ENCODE measurements at regions not wholly inside any gene's neighbourhood (a gene's known extent, or its start where the extent isn't known, plus 50 kb on each side); places are given as distances from the start of the nearest gene placed in this dataset.
"Not testable (repeated sequence)": the region's sequence is repeated elsewhere in the genome, so short reads cannot be mapped to it uniquely, and the experiment has no call there.

GRCh38 chr1:113302636-113303035, 87.7 kb upstream of the MAGI3 start:
- ATAC-seq, result no peak
- TF ChIP-seq CSRNP3 (CRISPR knock-in tag; IDR thresholded peaks at IDR 0.05) (no peak), TCF4 (CRISPR knock-in tag; IDR thresholded peaks at IDR 0.05; ENCODE audit: borderline replicate concordance) (no peak), CREB5 (CRISPR knock-in tag; IDR thresholded peaks at IDR 0.05; ENCODE audit: low read depth) (no peak), ARNTL (CRISPR knock-in tag; IDR thresholded peaks at IDR 0.05; ENCODE audit: borderline replicate concordance, low read depth) (no peak), ESRRG (CRISPR knock-in tag; IDR thresholded peaks at IDR 0.05) (no peak), ZNF565 (CRISPR knock-in tag; conservative IDR thresholded peaks at IDR 0.05; ENCODE audit: low read depth) (no peak), CSDC2 (CRISPR knock-in tag; IDR thresholded peaks at IDR 0.05) (no peak)

- TF ChIP-seq CSRNP3 (CRISPR knock-in tag; IDR thresholded peaks at IDR 0.05), result no peak
- no peak for TF ChIP-seq ARNTL (CRISPR knock-in tag; IDR thresholded peaks at IDR 0.05; ENCODE audit: borderline replicate concordance, low read depth)
- no peak for TF ChIP-seq ZC3H10 (CRISPR knock-in tag; IDR thresholded peaks at IDR 0.05)
- no peak for TF ChIP-seq ISL1 (CRISPR knock-in tag; IDR thresholded peaks at IDR 0.05)
- TF ChIP-seq OSR1 (CRISPR knock-in tag; IDR thresholded peaks at IDR 0.05), result no peak
- no peak for TF ChIP-seq PPARA (CRISPR knock-in tag; IDR thresholded peaks at IDR 0.05; ENCODE audit: borderline replicate concordance)
- TF ChIP-seq GLIS3 (CRISPR knock-in tag; IDR thresholded peaks at IDR 0.05), result no peak
- no peak for TF ChIP-seq POU6F1 (CRISPR knock-in tag; IDR thresholded peaks at IDR 0.05; ENCODE audit: borderline replicate concordance, low read depth)
- TF ChIP-seq BACH2 (CRISPR knock-in tag; IDR thresholded peaks at IDR 0.05; ENCODE audit: borderline replicate concordance), result no peak
- TF ChIP-seq TOX (CRISPR knock-in tag; IDR thresholded peaks at IDR 0.05; ENCODE audit: borderline replicate concordance), result no peak
- TF ChIP-seq SNAI2 (CRISPR knock-in tag; IDR thresholded peaks at IDR 0.05), result no peak
- TF ChIP-seq TSHZ2 (CRISPR knock-in tag; IDR thresholded peaks at IDR 0.05), result no peak
- no peak for TF ChIP-seq ZFP30 (CRISPR knock-in tag; IDR thresholded peaks at IDR 0.05)
- TF ChIP-seq ZNF70 (CRISPR knock-in tag; IDR thresholded peaks at IDR 0.05), result no peak
- no peak for TF ChIP-seq CREB5 (CRISPR knock-in tag; IDR thresholded peaks at IDR 0.05; ENCODE audit: low read depth)
- TF ChIP-seq ESRRG (CRISPR knock-in tag; IDR thresholded peaks at IDR 0.05), result no peak
- no peak for TF ChIP-seq CSDC2 (CRISPR knock-in tag; IDR thresholded peaks at IDR 0.05)
- no peak for TF ChIP-seq PATZ1 (CRISPR knock-in tag; IDR thresholded peaks at IDR 0.05; ENCODE audit: borderline replicate concordance)
- ATAC-seq, result no peak
These were observed 87.0 kb upstream of the MAGI3 start for GRCh38 chr1:113303267-113303666.

GRCh38 chr1:113305029-113305428, 85.3 kb upstream of the MAGI3 start:
- not testable (repeated sequence) for ATAC-seq

Data from SK-N-SH treated with all-trans-retinoic acid at 6 μM for 48 hours (cell line).